ENCODE measurements at regions not wholly inside any gene's neighbourhood (a gene's known extent, or its start where the extent isn't known, plus 50 kb on each side); places are given as distances from the start of the nearest gene placed in this dataset.

DNA sequence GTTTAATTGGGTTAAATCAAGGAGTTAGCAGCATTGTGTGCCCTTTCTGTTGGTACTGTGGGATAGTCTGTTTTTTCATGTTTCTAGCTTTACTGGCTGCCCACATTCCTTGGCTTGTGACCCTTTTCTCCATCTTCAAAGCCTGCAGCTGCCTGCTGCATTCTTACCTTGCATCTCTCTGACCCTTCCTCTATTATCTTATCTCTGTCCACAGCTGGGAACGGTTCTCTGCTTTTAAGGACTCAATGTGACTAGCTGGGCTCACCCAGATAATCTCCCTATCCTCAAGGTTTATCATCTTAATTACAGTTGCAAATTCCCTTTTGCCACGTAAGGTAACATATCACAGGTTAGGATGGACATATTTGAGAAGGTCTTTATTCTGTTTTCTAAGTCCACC, 199.7 kb downstream of the KCNS3 start:
- TF ChIP-seq, protein P1, sequence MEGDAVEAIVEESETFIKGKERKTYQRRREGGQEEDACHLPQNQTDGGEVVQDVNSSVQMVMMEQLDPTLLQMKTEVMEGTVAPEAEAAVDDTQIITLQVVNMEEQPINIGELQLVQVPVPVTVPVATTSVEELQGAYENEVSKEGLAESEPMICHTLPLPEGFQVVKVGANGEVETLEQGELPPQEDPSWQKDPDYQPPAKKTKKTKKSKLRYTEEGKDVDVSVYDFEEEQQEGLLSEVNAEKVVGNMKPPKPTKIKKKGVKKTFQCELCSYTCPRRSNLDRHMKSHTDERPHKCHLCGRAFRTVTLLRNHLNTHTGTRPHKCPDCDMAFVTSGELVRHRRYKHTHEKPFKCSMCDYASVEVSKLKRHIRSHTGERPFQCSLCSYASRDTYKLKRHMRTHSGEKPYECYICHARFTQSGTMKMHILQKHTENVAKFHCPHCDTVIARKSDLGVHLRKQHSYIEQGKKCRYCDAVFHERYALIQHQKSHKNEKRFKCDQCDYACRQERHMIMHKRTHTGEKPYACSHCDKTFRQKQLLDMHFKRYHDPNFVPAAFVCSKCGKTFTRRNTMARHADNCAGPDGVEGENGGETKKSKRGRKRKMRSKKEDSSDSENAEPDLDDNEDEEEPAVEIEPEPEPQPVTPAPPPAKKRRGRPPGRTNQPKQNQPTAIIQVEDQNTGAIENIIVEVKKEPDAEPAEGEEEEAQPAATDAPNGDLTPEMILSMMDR (IDR thresholded peaks at IDR 0.05; ENCODE audit: low read length): no peak
- no peak for TF ChIP-seq EZH2 (IDR thresholded peaks at IDR 0.05; ENCODE audit: borderline replicate concordance, low read length)
